Stimulated activated CD4-positive, alpha-beta T cell treated with anti-CD3 and anti-CD28 coated beads, Interleukin-12 subunit alpha, Interleukin-12 subunit beta, amount 100 ng/mL, for 4 hours (primary cell): ENCODE measurements at regions not wholly inside any gene's neighbourhood (a gene's known extent, or its start where the extent isn't known, plus 50 kb on each side); places are given as distances from the start of the nearest gene placed in this dataset.
"Not testable (repeated sequence)": the region's sequence is repeated elsewhere in the genome, so short reads cannot be mapped to it uniquely, and the experiment has no call there.

Experiments
- DNase-seq: peaks from one replicate; pipeline ENCODE4 v3.0.0-alpha.2; 2020

- no peak for DNase-seq
These were observed 54.4 kb upstream of the BMP4 start for GRCh38 chr14:54010981-54011380.

- DNase-seq, result no peak
These were observed 66.4 kb upstream of the BMP4 start for GRCh38 chr14:54023027-54023426.

GRCh38 chr14:54025661-54026060 lies 69.0 kb upstream of the BMP4 start:
- DNase-seq, result no peak

GRCh38 chr14:54026671-54027070 lies 70.0 kb upstream of the BMP4 start:
- DNase-seq, result no peak

- not testable (repeated sequence) for DNase-seq
These were observed 74.4 kb upstream of the BMP4 start for GRCh38 chr14:54030996-54031395.

GRCh38 chr14:54033285-54033684 lies 76.7 kb upstream of the BMP4 start:
- DNase-seq, result not testable (repeated sequence)

GRCh38 chr14:54038724-54039123 lies 82.1 kb upstream of the BMP4 start:
- DNase-seq, result no peak

- DNase-seq, result no peak
These were observed 82.7 kb upstream of the BMP4 start for GRCh38 chr14:54039311-54039710.

GRCh38 chr14:54040846-54041245 lies 84.2 kb upstream of the BMP4 start:
- no peak for DNase-seq

- no peak for DNase-seq
These were observed 89.6 kb upstream of the BMP4 start for GRCh38 chr14:54046250-54046649.

- no peak for DNase-seq
These were observed 91.2 kb upstream of the BMP4 start for GRCh38 chr14:54047645-54048308.

GRCh38 chr14:54048311-54048710 lies 91.7 kb upstream of the BMP4 start:
- no peak for DNase-seq

GRCh38 chr14:54048736-54049135 lies 92.1 kb upstream of the BMP4 start:
- DNase-seq, result no peak

- no peak for DNase-seq
These were observed 94.1 kb upstream of the BMP4 start for GRCh38 chr14:54050759-54051158.

GRCh38 chr14:54052696-54053385 lies 96.2 kb upstream of the BMP4 start:
- no peak for DNase-seq

GRCh38 chr14:54053386-54053745 lies 96.7 kb upstream of the BMP4 start:
- DNase-seq, result no peak

GRCh38 chr14:54058505-54058904 lies 101.9 kb upstream of the BMP4 start:
- DNase-seq, result no peak

- DNase-seq, result no peak
These were observed 127.1 kb upstream of the BMP4 start for GRCh38 chr14:54083549-54084239.

GRCh38 chr14:54085232-54085761 lies 128.7 kb upstream of the BMP4 start:
- DNase-seq, result no peak

- no peak for DNase-seq
These were observed 129.2 kb upstream of the BMP4 start for GRCh38 chr14:54085841-54086240.

- DNase-seq, result no peak
These were observed 130.1 kb upstream of the BMP4 start for GRCh38 chr14:54086767-54087166.

GRCh38 chr14:54087376-54087775 lies 130.8 kb upstream of the BMP4 start:
- no peak for DNase-seq

GRCh38 chr14:54088271-54088670 lies 131.6 kb upstream of the BMP4 start:
- no peak for DNase-seq

GRCh38 chr14:54090274-54090673 lies 133.6 kb upstream of the BMP4 start:
- DNase-seq, result no peak
